Thyroid gland (tissue), 4 donors: ENCODE measurements at regions not wholly inside any gene's neighbourhood (a gene's known extent, or its start where the extent isn't known, plus 50 kb on each side); places are given as distances from the start of the nearest gene placed in this dataset.

Source experiments
- POLR2A ChIP-seq, 2 donors: fragments of 450-650 bp; IDR thresholded peaks; one replicate each; pipeline ENCODE4 v1.6.1; 2017; ENCODE audit warnings: antibody characterized with exemption in 2 of 2, mild to moderate bottlenecking in 2 of 2, moderate library complexity in 1 of 2
- TF ChIP-seq, protein P1 (sequence below), 6 experiments: fragments of 200-600 bp in 3 of 6; fragments of 450-650 bp in 3 of 6; sonication (generic) in 3 of 6; IDR thresholded peaks; one replicate each; pipeline ENCODE4 v1.5.1; 2016 to 2019; ENCODE audit warnings: antibody characterized with exemption in 6 of 6, mild to moderate bottlenecking in 2 of 6, inconsistent platforms in 1 of 6, moderate library complexity in 1 of 6

DNA sequence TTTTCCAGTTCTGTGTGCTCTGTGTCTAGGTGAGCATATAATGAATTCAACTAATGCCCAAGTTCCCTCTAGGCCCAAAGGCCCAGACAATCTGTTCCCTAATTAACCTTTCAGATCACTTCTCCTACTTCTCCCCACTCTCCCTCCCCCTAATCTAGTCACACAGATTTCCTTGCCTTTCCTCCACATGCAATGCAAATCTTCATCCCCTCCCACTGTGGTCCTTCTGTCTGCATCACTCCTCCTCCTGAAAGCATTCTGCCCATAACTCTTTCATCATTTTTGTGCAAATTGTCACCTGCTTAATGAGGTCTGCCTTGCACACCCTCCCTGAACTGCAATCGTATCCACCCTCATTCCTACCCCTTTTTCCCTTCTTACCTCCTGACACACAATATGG, 346.6 kb downstream of the FBXO8 start:
- TF ChIP-seq, protein P1, sequence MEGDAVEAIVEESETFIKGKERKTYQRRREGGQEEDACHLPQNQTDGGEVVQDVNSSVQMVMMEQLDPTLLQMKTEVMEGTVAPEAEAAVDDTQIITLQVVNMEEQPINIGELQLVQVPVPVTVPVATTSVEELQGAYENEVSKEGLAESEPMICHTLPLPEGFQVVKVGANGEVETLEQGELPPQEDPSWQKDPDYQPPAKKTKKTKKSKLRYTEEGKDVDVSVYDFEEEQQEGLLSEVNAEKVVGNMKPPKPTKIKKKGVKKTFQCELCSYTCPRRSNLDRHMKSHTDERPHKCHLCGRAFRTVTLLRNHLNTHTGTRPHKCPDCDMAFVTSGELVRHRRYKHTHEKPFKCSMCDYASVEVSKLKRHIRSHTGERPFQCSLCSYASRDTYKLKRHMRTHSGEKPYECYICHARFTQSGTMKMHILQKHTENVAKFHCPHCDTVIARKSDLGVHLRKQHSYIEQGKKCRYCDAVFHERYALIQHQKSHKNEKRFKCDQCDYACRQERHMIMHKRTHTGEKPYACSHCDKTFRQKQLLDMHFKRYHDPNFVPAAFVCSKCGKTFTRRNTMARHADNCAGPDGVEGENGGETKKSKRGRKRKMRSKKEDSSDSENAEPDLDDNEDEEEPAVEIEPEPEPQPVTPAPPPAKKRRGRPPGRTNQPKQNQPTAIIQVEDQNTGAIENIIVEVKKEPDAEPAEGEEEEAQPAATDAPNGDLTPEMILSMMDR (IDR thresholded peaks at IDR 0.05), result no peak
- no peak for TF ChIP-seq POLR2A (IDR thresholded peaks at IDR 0.05)
